Loucy (cell line): ENCODE measurements at regions not wholly inside any gene's neighbourhood (a gene's known extent, or its start where the extent isn't known, plus 50 kb on each side); places are given as distances from the start of the nearest gene placed in this dataset.

Experiments
- H2AFZ ChIP-seq: fragments of 200-600 bp; sonication (generic); 2 replicates; pipeline ENCODE4 v1.6.0; 2016; ENCODE audit warnings: antibody characterized with exemption, mild to moderate bottlenecking, low read length, moderate library complexity
- H3F3A ChIP-seq: fragments of 200-600 bp; 2 replicates; pipeline ENCODE4 v1.6.0; 2016; ENCODE audit warnings: antibody characterized with exemption, low read depth, mild to moderate bottlenecking
- H3K27me3 ChIP-seq: fragments of 200-600 bp; sonication (generic); 2 replicates; pipeline ENCODE4 v1.6.1; 2014; ENCODE audit warnings: low read length, mild to moderate bottlenecking; ENCODE audit not compliant: insufficient read depth, poor library complexity, severe bottlenecking
- H3K36me3 ChIP-seq: fragments of 200-600 bp; sonication (generic); 2 replicates; pipeline ENCODE4 v1.6.1; 2016; ENCODE audit warnings: low read length; ENCODE audit not compliant: insufficient read depth
- H3K4me1 ChIP-seq: fragments of 200-600 bp; sonication (generic); 2 replicates; pipeline ENCODE4 v1.5.1; 2014; ENCODE audit warnings: low read length, mild to moderate bottlenecking; ENCODE audit not compliant: insufficient read depth, poor library complexity, severe bottlenecking
- H3K4me2 ChIP-seq: fragments of 200-600 bp; sonication (generic); 2 replicates; pipeline ENCODE4 v1.6.0; 2014; ENCODE audit warnings: antibody characterized with exemption, low read length, low read depth, mild to moderate bottlenecking; ENCODE audit not compliant: poor library complexity, severe bottlenecking
- H3K4me3 ChIP-seq: fragments of 200-600 bp; sonication (generic); 2 replicates; pipeline ENCODE4 v1.5.1; 2014; ENCODE audit warnings: low read length, mild to moderate bottlenecking, mixed read lengths; ENCODE audit not compliant: poor library complexity, severe bottlenecking
- H3K79me2 ChIP-seq: fragments of 200-600 bp; sonication (generic); 2 replicates; pipeline ENCODE4 v1.6.1; 2014; ENCODE audit warnings: low read length; ENCODE audit not compliant: insufficient read depth
- H3K9ac ChIP-seq: fragments of 200-600 bp; sonication (generic); 2 replicates; pipeline ENCODE4 v1.6.0; 2014; ENCODE audit warnings: mild to moderate bottlenecking, low read depth, low read length, moderate library complexity; ENCODE audit not compliant: poor library complexity, severe bottlenecking
- H3K9me2 ChIP-seq: fragments of 200-600 bp; sonication (generic); replicated peaks from 2 replicates; pipeline ENCODE4 v1.6.1; 2016; ENCODE audit warnings: low read depth, low read length, mixed read lengths
- H3K9me3 ChIP-seq: fragments of 200-600 bp; sonication (generic); 2 replicates; pipeline ENCODE4 v1.6.1; 2014; ENCODE audit warnings: mild to moderate bottlenecking, antibody characterized with exemption, low read length, low read depth; ENCODE audit not compliant: insufficient read depth
- H4K20me1 ChIP-seq: fragments of 200-600 bp; sonication (generic); 2 replicates; pipeline ENCODE4 v1.6.0; 2014; ENCODE audit warnings: antibody characterized with exemption, low read length, mild to moderate bottlenecking; ENCODE audit not compliant: insufficient read depth, poor library complexity, severe bottlenecking
- CTCF ChIP-seq: fragments of 200-600 bp; sonication (generic); conservative IDR thresholded peaks from 2 replicates; pipeline ENCODE4 v1.5.1; 2014; ENCODE audit warnings: mild to moderate bottlenecking, antibody characterized with exemption, low read length
- EZH2phosphoT487 ChIP-seq: fragments of 200-600 bp; IDR thresholded peaks from 2 replicates; pipeline ENCODE4 v1.6.1; 2018; ENCODE audit warnings: antibody characterized with exemption, mild to moderate bottlenecking, moderate library complexity, borderline replicate concordance

- H3F3A ChIP-seq, result no peaks in the 10 kb centered on the region
- H3K4me1 ChIP-seq, result peaks cover 50% of the 10 kb centered on the region
- H3K9me3 ChIP-seq, result no peaks in the 10 kb centered on the region
- H3K4me3 ChIP-seq, result no peak overlapping the region
- TF ChIP-seq CTCF (no peak), EZH2phosphoT487 (no peak)
- peaks cover 99% of the 10 kb centered on the region for H4K20me1 ChIP-seq
- H3K79me2 ChIP-seq, result peaks cover 100% of the 10 kb centered on the region
- H2AFZ ChIP-seq, result no peak overlapping the region
- peak overlapping the region; percentile 36 for H3K9ac ChIP-seq
- peak overlapping the region; percentile 47 for H3K4me2 ChIP-seq
- no peaks in the 10 kb centered on the region for H3K9me2 ChIP-seq
- H3K36me3 ChIP-seq, result peaks cover 58% of the 10 kb centered on the region; the same call in 1 of the 2 replicates
- no peaks in the 10 kb centered on the region for H3K27me3 ChIP-seq
Measured at GRCh38 chr17:77474292-77474988, 333.7 kb downstream of the SEC14L1 start.

- Histone ChIP-seq H3F3A (no peaks in the 10 kb centered on the region), H3K36me3 (peaks cover 50% of the 10 kb centered on the region; the same call in 1 of the 2 replicates), H2AFZ (no peak overlapping the region), H3K79me2 (peaks cover 100% of the 10 kb centered on the region), H4K20me1 (peaks cover 99% of the 10 kb centered on the region), H3K4me3 (no peak overlapping the region), H3K4me2 (peak overlapping the region; percentile 47), H3K4me1 (peaks cover 50% of the 10 kb centered on the region), H3K27me3 (no peaks in the 10 kb centered on the region), H3K9me2 (no peaks in the 10 kb centered on the region), H3K9me3 (no peaks in the 10 kb centered on the region), H3K9ac (peak overlapping the region; percentile 36)
- no peak for TF ChIP-seq CTCF
- TF ChIP-seq EZH2phosphoT487, result no peak
Measured at GRCh38 chr17:77475016-77475976, 334.5 kb downstream of the SEC14L1 start.

GRCh38 chr17:77476006-77476405 lies 335.2 kb downstream of the SEC14L1 start:
- H3K27me3 ChIP-seq, result no peaks in the 10 kb centered on the region
- H3K4me3 ChIP-seq, result no peak overlapping the region
- no peaks in the 10 kb centered on the region for H3F3A ChIP-seq
- TF ChIP-seq CTCF, result no peak
- TF ChIP-seq EZH2phosphoT487, result no peak
- H4K20me1 ChIP-seq, result peaks cover 99% of the 10 kb centered on the region
- no peaks in the 10 kb centered on the region for H3K9me2 ChIP-seq
- H3K4me1 ChIP-seq, result peaks cover 50% of the 10 kb centered on the region
- H3K9ac ChIP-seq, result no peak overlapping the region
- H3K9me3 ChIP-seq, result no peaks in the 10 kb centered on the region
- H3K36me3 ChIP-seq, result peaks cover 48% of the 10 kb centered on the region; the same call in 1 of the 2 replicates
- H2AFZ ChIP-seq, result no peak overlapping the region
- H3K4me2 ChIP-seq, result no peak overlapping the region
- peaks cover 100% of the 10 kb centered on the region for H3K79me2 ChIP-seq
